ENCODE measurements at regions not wholly inside any gene's neighbourhood (a gene's known extent, or its start where the extent isn't known, plus 50 kb on each side); places are given as distances from the start of the nearest gene placed in this dataset.

DNA sequence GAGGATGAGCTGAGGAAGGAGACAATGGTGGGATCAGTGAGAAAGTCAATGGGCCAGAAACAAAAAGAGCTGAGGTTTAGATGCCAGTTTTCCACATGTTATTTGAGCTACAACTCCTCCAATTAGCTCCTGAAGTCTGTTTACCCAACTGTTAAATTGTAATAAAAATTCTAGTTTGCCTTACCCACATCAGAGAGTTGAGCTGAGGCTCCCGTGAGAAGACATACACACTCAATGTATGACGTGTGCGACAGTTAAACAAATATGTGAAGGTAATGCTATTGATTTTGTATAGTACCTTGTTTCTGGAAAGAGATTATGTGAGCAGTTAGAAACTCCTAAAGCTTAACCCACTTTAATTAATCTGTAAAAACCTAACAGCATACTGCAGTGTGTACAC, 318.1 kb upstream of the GRM7 start:
- intact Hi-C loops (cut with DNase I): no loop called here
- Histone ChIP-seq H3K36me3 (no peaks in the 10 kb centered on the region), H3K27me3 (no peaks in the 10 kb centered on the region), H3K4me3 (no peak overlapping the region), H3K27ac (no peak overlapping the region), H3K9me3 (no peaks in the 10 kb centered on the region), H3K4me1 (no peaks in the 10 kb centered on the region)
- no peak for TF ChIP-seq POLR2AphosphoS5 (IDR thresholded peaks at IDR 0.05)
- TF ChIP-seq CTCF (IDR thresholded peaks at IDR 0.05): no peak
- no peak for TF ChIP-seq POLR2A (IDR thresholded peaks at IDR 0.05)
- TF ChIP-seq EP300 (IDR thresholded peaks at IDR 0.05): no peak
- no peak for DNase-seq
- 15 to 65% methylated on average over 3 of the region's 3 CpGs for WGBS, 2 donors

- WGBS, 2 donors: 89 to 93% methylated on average over 4 of the region's 4 CpGs
- no peak for TF ChIP-seq POLR2A (IDR thresholded peaks at IDR 0.05)
- TF ChIP-seq EP300 (IDR thresholded peaks at IDR 0.05): no peak
- TF ChIP-seq CTCF (IDR thresholded peaks at IDR 0.05): no peak
- TF ChIP-seq POLR2AphosphoS5 (IDR thresholded peaks at IDR 0.05): no peak
Observed at GRCh38 chr3:6549296-6549695, 311.6 kb upstream of the GRM7 start.

DNA sequence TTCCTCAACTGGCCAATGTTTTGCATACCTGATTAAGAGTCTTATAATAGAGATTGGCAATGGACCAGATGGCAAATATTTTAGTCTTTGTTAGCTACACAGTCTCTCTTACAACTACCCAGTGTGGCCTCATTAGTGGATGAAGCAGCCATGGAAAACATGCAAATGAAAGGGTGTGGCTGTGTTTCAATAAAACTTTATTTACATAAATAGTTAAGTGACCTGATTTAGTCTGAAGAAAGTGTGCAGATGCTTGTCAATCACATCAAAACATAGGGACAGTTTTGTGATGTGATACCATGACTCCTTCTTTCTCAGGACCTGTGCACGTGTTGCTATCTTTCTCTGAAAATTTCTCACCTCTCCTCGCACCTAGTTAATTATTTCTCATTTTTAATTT, 309.8 kb upstream of the GRM7 start:
- H3K27ac ChIP-seq: no peak overlapping the region
- no peak overlapping the region for H3K4me3 ChIP-seq
- peaks cover 0 to 4% (median 2%) of the 10 kb centered on the region in 4 donors for H3K9me3 ChIP-seq
- no peaks in the 10 kb centered on the region for H3K4me1 ChIP-seq
- TF ChIP-seq POLR2AphosphoS5 (IDR thresholded peaks at IDR 0.05) (no peak), CTCF (IDR thresholded peaks at IDR 0.05) (no peak), POLR2A (IDR thresholded peaks at IDR 0.05) (no peak), EP300 (IDR thresholded peaks at IDR 0.05) (no peak)
- H3K27me3 ChIP-seq: no peaks in the 10 kb centered on the region
- WGBS, 2 donors: 84% methylated on average over 2 of the region's 2 CpGs
- no peaks in the 10 kb centered on the region for H3K36me3 ChIP-seq
- no peak for DNase-seq
- intact Hi-C loops (cut with DNase I): no loop called here

More at GRCh38 chr3:6549296-6549695, 311.6 kb upstream of the GRM7 start:
- Histone ChIP-seq H3K36me3 (no peaks in the 10 kb centered on the region), H3K4me1 (no peaks in the 10 kb centered on the region), H3K27me3 (no peaks in the 10 kb centered on the region), H3K27ac (no peak overlapping the region), H3K9me3 (peaks cover 0 to 4% (median 2%) of the 10 kb centered on the region in 4 donors), H3K4me3 (no peak overlapping the region)
- intact Hi-C loops (cut with DNase I): no loop called here
- DNase-seq: no peak

GRCh38 chr3:6560259-6560658, 300.7 kb upstream of the GRM7 start:
- Histone ChIP-seq H3K36me3 (no peaks in the 10 kb centered on the region), H3K27me3 (no peaks in the 10 kb centered on the region), H3K9me3 (no peaks in the 10 kb centered on the region), H3K4me3 (no peak overlapping the region), H3K4me1 (no peaks in the 10 kb centered on the region), H3K27ac (no peak overlapping the region)
- no peak for TF ChIP-seq POLR2AphosphoS5 (IDR thresholded peaks at IDR 0.05)
- no peak for TF ChIP-seq CTCF (IDR thresholded peaks at IDR 0.05)
- no peak for TF ChIP-seq EP300 (IDR thresholded peaks at IDR 0.05)
- no peak for TF ChIP-seq POLR2A (IDR thresholded peaks at IDR 0.05)
- WGBS, 2 donors: 89 to 93% methylated on average over 6 of the region's 6 CpGs
- DNase-seq: no peak
- intact Hi-C loops (cut with DNase I): no loop called here

DNA sequence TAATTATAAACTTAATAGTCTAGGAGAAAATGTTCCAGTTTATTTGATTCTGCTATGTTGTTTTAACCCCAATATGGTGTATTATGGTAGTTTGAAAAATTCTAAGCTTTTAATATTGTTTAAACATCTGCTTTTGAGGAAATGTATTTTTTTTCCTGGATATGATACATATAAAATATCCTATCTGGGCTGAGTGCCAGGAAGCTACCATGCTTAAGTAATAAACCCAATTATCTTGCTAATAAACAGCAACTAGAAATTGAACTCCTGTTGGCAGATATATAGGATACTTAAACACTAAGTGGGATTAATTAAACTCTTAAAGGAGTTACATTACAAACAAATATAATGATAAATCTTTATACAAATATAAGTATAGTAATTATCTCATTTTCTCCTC, 293.7 kb upstream of the GRM7 start:
- Histone ChIP-seq H3K36me3 (no peaks in the 10 kb centered on the region), H3K9me3 (no peaks in the 10 kb centered on the region), H3K27ac (no peak overlapping the region), H3K4me3 (no peak overlapping the region), H3K27me3 (no peaks in the 10 kb centered on the region), H3K4me1 (no peaks in the 10 kb centered on the region)
- intact Hi-C loops (cut with DNase I): no loop called here
- TF ChIP-seq EP300 (IDR thresholded peaks at IDR 0.05): no peak
- TF ChIP-seq POLR2A (IDR thresholded peaks at IDR 0.05): no peak
- no peak for TF ChIP-seq POLR2AphosphoS5 (IDR thresholded peaks at IDR 0.05)
- no peak for TF ChIP-seq CTCF (IDR thresholded peaks at IDR 0.05)
- no peak for DNase-seq
